Dermis blood vessel endothelial cell (primary cell): ENCODE measurements at regions not wholly inside any gene's neighbourhood (a gene's known extent, or its start where the extent isn't known, plus 50 kb on each side); places are given as distances from the start of the nearest gene placed in this dataset.
A peak's percentile ranks its signal among the peaks of the same experiment; 100 is the strongest.
"Not testable (repeated sequence)": the region's sequence is repeated elsewhere in the genome, so short reads cannot be mapped to it uniquely, and the experiment has no call there.

Experiments
- DNase-seq: peaks from one replicate; pipeline ENCODE4 v3.0.0; 2010

GRCh38 chr22:44574640-44575380 lies 76.8 kb upstream of the RTL6 start:
- DNase-seq = no peak

- peak; percentile 36 for DNase-seq
Measured at GRCh38 chr22:44574057-44574639, 76.1 kb upstream of the RTL6 start.

DNA sequence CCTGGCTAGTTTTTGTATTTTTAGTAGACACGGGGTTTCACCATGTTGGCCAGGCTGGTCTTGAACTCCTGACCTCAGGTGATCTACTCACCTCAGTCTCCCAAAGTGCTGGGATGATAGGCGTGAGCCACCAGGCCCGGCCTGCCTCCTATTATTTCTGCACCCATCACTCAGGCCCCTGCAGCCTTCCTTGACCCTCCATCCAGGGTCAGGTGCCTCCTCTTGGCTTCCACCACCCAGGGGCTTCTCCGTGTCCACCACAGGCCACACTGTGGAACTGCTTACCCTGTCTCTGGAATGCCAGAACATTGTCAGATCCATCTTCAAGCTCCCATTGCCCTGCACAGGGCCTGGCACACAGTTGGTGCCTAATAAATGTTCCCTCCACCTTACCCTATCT lies 75.4 kb upstream of the RTL6 start:
- DNase-seq = no peak

DNA sequence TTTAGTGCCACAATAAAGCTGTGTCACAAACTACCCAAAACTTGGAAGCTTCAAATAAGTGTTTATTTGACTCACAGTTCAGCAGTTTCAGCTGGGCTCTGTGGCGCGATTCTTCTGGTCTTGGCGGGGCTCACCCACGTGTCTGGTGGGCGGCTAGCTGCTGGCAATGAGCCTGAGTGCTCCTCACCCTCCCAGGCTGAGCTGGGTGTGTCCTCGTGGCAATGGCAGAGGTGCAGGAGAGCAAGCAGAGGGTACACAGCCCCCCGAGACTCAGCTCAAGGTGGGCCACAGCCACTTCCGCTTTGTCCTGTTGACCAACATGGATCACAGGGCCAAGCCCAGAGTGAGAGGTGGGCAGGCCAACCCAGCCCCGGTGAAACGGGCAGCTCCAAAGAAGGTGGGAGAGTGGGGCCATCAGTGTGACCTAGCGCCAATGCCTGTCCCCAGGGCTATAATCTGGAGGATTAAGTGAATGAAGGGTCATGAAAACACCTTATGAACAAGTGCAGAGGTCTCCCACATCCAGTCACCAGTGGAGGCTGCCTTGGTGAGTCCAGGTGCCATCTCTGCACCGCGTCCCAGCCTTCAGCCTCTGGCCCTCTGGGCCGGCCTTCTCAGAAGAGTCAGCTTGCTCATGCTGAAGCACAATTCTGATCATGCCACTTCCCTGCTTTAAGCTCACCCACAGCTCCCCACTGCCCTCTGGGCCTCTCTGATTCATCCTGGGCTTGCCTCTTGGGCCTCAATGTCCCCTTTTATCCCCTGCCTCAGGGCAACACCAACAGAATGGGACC lies 74.6 kb upstream of the RTL6 start:
- DNase-seq = no peak

DNA sequence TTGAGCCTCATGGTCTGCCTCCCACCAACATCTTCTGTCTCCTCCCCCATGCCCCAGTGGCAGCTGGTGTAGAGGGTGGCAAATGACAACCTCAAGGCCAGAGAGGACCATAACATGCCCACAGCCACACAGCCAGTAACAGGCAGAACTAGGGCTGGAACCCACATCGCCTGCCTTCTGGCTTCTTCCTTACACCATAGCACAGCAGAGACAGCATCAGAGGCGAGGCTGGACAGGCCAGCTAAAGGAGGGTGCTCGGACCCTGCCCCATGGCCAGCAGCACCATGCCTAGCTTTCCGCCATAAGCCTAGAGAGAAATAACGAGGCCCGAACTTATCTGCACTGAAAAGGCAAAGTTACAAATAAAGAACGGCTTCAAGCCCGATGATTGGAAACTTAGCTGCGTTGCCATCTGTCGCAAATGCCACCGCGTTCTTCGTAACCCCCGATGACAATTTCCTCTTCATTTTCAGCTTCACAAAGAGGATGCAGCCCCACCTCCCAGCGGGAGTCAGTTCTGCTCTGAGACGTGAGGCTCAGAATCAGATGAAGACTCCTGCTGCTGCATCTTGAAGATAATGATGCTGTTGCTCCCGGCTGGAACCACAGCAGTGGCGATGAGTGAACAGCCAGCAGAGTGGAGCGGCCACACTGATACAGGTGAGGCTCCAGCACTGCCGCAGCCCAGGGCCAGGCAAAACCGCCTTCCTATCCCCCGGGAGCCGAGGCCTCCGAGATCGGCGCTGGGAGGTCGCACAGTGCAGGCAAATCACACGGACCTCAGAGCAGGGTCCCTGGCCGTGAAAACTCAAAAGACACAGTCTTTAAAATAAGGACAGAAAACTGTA lies 73.8 kb upstream of the RTL6 start:
- DNase-seq = no peak

GRCh38 chr22:44570476-44571445 lies 72.7 kb upstream of the RTL6 start:
- no peak for DNase-seq

DNA sequence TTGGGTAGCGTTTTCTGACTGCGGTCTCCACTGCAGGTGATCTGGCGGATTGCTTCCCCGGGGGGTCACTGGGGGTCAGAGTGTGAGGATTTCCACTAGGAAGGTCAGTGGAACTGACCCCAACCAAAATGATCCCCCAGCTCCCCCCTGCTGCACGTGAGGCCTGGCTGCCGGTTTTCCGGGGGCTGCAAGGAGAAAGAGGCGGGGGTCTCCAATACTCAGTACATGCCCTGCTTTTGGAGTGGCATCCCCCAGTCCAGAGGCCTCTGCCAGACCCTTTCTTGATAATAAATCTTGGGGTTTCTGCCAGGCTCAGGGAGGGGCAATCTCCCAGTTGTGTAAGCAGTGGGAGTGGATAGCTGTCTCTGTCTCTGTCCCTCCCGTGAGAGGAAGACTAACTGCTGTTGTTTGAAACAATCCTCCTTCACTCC lies 71.5 kb upstream of the RTL6 start:
- DNase-seq = no peak

DNA sequence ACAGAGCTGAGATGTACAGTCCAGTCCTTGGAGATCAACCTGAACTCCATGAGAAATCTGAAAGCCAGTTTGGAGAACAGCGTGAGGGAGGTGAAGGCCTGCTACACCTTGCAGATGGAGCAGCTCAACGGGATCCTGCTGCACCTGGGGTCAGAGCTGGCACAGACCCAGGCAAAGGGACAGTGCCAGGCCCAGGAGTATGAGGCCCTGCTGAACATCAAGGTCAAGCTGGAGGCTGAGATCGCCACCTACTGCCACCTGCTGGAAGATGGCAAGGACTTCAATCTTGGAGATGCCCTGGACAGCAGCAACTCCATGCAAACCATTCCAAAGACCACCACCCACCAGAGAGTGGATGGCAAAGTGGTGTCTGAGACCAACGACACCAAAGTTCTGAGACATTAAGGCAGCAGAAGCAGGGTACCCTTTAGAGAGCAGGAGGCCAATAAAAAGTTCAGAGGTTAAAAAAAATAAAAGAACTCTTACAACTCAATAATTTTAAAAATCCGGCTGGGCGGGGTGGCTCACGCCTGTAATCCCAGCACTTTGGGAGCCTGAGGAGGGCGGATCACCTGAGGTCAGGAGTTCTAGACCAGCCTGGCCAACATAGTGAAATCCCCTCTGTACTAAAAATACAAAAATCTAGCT lies 69.9 kb upstream of the RTL6 start:
- peak; percentile 70 for DNase-seq

- not testable (repeated sequence) for DNase-seq
Measured at GRCh38 chr22:44567378-44567841, 69.4 kb upstream of the RTL6 start.

- no peak for DNase-seq
Measured at GRCh38 chr22:44566911-44567310, 68.9 kb upstream of the RTL6 start.

DNA sequence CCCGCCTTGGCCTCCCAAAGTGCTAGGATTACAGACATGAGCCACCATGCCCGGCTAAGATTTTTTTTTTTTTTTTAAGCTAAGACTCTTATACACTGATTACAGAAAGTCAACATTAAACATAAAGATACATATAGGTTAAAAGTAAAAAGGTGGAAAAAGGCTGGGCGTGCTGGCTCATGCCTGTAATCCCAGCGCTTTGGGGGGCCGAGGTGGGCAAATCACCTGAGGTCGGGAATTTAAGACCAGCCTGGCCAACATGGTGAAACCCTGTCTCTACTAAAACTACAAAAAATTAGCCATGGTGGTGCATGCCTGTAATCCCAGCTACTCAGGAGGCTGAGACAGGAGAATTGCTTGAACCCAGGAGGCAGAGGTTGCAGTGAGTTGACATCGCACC lies 64.6 kb upstream of the RTL6 start:
- not testable (repeated sequence) for DNase-seq

- DNase-seq = no peak
Measured at GRCh38 chr22:44561139-44561840, 63.3 kb upstream of the RTL6 start.

- not testable (repeated sequence) for DNase-seq
Measured at GRCh38 chr22:44558671-44559070, 60.6 kb upstream of the RTL6 start.

DNA sequence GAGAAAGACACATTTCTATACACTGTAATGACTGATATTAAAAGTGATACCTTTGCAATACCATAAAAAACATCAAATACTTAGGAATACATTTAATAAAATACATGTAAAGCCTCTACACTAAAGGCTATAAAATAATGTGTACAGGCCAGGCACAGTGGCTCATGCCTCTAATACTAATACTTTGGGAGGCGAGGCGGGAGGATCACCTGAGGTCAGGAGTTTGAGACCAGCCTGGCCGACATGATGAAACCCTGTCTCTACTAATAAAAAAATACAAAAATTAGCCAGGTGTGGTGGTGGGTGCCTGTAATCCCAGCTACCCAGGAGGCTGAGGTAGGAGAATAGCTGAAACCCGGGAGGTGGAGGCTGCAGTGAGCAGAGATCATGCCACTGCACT lies 59.8 kb upstream of the RTL6 start:
- DNase-seq = not testable (repeated sequence)

DNA sequence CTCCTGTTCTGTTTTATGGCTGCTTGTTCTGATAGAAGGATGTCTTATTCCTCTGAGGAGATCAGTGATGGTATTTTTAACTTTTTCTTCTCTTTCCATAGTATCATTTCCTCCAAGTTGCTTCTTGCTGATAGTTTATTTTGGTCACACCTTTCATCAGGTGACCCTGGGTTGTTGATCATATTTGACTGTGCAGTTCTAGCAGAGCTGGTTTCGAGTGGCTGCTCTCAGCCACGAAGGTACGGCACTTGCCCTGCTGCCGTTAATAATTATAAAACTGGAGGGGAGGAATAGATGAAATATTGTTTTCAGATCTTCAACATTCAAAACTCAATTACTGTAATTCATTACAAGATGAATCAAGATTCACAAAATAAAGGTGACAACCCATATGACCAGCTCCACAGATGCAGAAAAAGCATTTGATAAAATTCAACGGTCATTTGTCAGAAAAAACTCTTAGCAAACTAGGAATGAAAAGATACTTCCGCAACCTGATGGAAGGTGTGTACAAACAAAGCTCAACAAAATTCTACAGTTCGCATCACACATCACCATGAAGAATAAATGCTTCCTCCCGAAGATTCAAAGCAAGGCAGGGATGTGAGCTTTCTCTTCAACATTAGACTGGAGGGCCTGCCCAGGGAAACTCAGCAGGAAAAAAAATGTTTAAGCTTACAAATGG lies 59.2 kb upstream of the RTL6 start:
- DNase-seq = no peak

GRCh38 chr22:44555597-44555996 lies 57.6 kb upstream of the RTL6 start:
- DNase-seq = no peak

- DNase-seq = no peak
Measured at GRCh38 chr22:44555046-44555445, 57.0 kb upstream of the RTL6 start.

DNA sequence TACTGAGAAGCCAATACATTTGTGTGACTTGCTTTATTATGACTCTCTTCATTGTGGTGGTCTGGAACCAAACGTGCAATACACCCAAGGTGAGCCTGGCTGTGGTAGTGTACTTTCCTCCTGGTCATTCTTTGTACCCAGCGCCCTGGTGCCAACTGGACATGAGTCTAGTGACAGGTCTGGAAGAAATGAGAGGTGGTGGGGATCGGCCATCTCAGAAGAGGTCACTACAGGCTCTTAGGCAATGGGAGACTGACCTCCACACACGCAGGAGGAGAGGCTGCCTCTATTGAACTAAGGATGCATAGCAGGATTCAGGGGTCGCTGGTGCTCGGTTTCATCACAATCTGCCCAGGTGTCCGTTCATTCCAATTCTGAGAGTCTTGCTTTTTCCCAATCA lies 56.4 kb upstream of the RTL6 start:
- no peak for DNase-seq

- peak; percentile 7 for DNase-seq
Measured at GRCh38 chr22:44550711-44551491, 52.9 kb upstream of the RTL6 start.
